Stimulated activated CD4-positive, alpha-beta T cell treated with anti-CD3 and anti-CD28 coated beads, Interleukin-4, amount 100 ng/mL, for 4 hours (primary cell): ENCODE measurements at regions not wholly inside any gene's neighbourhood (a gene's known extent, or its start where the extent isn't known, plus 50 kb on each side); places are given as distances from the start of the nearest gene placed in this dataset.

Experiments used
- DNase-seq, 2 experiments: peaks; one replicate each; pipeline ENCODE4 v3.0.0-alpha.2; 2020

- DNase-seq: no peak
These were observed 428.4 kb upstream of the ZEB2 start for GRCh38 chr2:144948205-144948855.

GRCh38 chr2:144947709-144948037, 427.8 kb upstream of the ZEB2 start:
- no peak for DNase-seq

- no peak for DNase-seq
These were observed 426.3 kb upstream of the ZEB2 start for GRCh38 chr2:144946263-144946662.

GRCh38 chr2:144944546-144945220, 424.8 kb upstream of the ZEB2 start:
- no peak for DNase-seq

GRCh38 chr2:144943986-144944385, 424.1 kb upstream of the ZEB2 start:
- no peak for DNase-seq

GRCh38 chr2:144943293-144943941, 423.5 kb upstream of the ZEB2 start:
- no peak for DNase-seq

GRCh38 chr2:144942516-144943256, 422.8 kb upstream of the ZEB2 start:
- DNase-seq: no peak

GRCh38 chr2:144941743-144942488, 422.0 kb upstream of the ZEB2 start:
- DNase-seq: no peak

GRCh38 chr2:144939590-144939989, 419.7 kb upstream of the ZEB2 start:
- no peak for DNase-seq

GRCh38 chr2:144937910-144938709, 418.2 kb upstream of the ZEB2 start:
- no peak for DNase-seq

GRCh38 chr2:144937066-144937465, 417.1 kb upstream of the ZEB2 start:
- no peak for DNase-seq

GRCh38 chr2:144936442-144936841, 416.5 kb upstream of the ZEB2 start:
- no peak for DNase-seq

- no peak for DNase-seq
These were observed 415.8 kb upstream of the ZEB2 start for GRCh38 chr2:144935736-144936135.

- no peak for DNase-seq
These were observed 415.3 kb upstream of the ZEB2 start for GRCh38 chr2:144935191-144935590.

- no peak for DNase-seq
These were observed 412.0 kb upstream of the ZEB2 start for GRCh38 chr2:144931960-144932359.

- DNase-seq: no peak
These were observed 411.6 kb upstream of the ZEB2 start for GRCh38 chr2:144931480-144931879.

- no peak for DNase-seq
These were observed 407.5 kb upstream of the ZEB2 start for GRCh38 chr2:144927429-144927828.

GRCh38 chr2:144925886-144926285, 406.0 kb upstream of the ZEB2 start:
- no peak for DNase-seq

- no peak for DNase-seq
These were observed 404.9 kb upstream of the ZEB2 start for GRCh38 chr2:144924827-144925226.

- DNase-seq: no peak
These were observed 402.6 kb upstream of the ZEB2 start for GRCh38 chr2:144922519-144922918.

- DNase-seq: no peak
These were observed 401.0 kb upstream of the ZEB2 start for GRCh38 chr2:144920755-144921530.
